ENCODE measurements at regions not wholly inside any gene's neighbourhood (a gene's known extent, or its start where the extent isn't known, plus 50 kb on each side); places are given as distances from the start of the nearest gene placed in this dataset.
"Not testable (repeated sequence)": the region's sequence is repeated elsewhere in the genome, so short reads cannot be mapped to it uniquely, and the experiment has no call there.

GRCh38 chr7:55303220-55303619 is 61.9 kb upstream of the LANCL2 start:
- no peak for DNase-seq (ENCODE audit: low spot score)

- DNase-seq (ENCODE audit: low spot score) = no peak
Measured at GRCh38 chr7:55304018-55304762, 60.9 kb upstream of the LANCL2 start.

GRCh38 chr7:55305135-55305534 is 60.0 kb upstream of the LANCL2 start:
- DNase-seq (ENCODE audit: low spot score) = no peak

GRCh38 chr7:55306331-55306730 is 58.8 kb upstream of the LANCL2 start:
- no peak for DNase-seq (ENCODE audit: low spot score)

- no peak for DNase-seq (ENCODE audit: low spot score)
Measured at GRCh38 chr7:55307123-55307916, 57.8 kb upstream of the LANCL2 start.

- no peak for DNase-seq (ENCODE audit: low spot score)
Measured at GRCh38 chr7:55308186-55308929, 56.8 kb upstream of the LANCL2 start.

- no peak for DNase-seq (ENCODE audit: low spot score)
Measured at GRCh38 chr7:55309040-55309991, 55.8 kb upstream of the LANCL2 start.

GRCh38 chr7:55310287-55311025 is 54.7 kb upstream of the LANCL2 start:
- no peak for DNase-seq (ENCODE audit: low spot score)

- not testable (repeated sequence) for DNase-seq (ENCODE audit: low spot score)
Measured at GRCh38 chr7:55311892-55312291, 53.2 kb upstream of the LANCL2 start.

GRCh38 chr7:55313671-55314070 is 51.5 kb upstream of the LANCL2 start:
- DNase-seq (ENCODE audit: low spot score) = not testable (repeated sequence)

- DNase-seq (ENCODE audit: low spot score) = no peak
Measured at GRCh38 chr7:55314967-55315366, 50.2 kb upstream of the LANCL2 start.

Data from Ammon's horn (tissue), 1 donor.